GM12875 (cell line): ENCODE measurements at regions not wholly inside any gene's neighbourhood (a gene's known extent, or its start where the extent isn't known, plus 50 kb on each side); places are given as distances from the start of the nearest gene placed in this dataset.

ENCODE experiments used
- H3K4me3 ChIP-seq: one replicate; pipeline ENCODE4 v1.5.1; 2011; ENCODE audit warnings: low read depth, low read length, control low read depth
- TF ChIP-seq, protein P1 (sequence below): IDR thresholded peaks from 2 replicates; pipeline ENCODE4 v1.5.1; 2011; ENCODE audit warnings: low read depth, mild to moderate bottlenecking, control low read depth, inconsistent platforms, low read length, moderate library complexity, borderline replicate concordance; ENCODE audit not compliant: insufficient read depth

DNA sequence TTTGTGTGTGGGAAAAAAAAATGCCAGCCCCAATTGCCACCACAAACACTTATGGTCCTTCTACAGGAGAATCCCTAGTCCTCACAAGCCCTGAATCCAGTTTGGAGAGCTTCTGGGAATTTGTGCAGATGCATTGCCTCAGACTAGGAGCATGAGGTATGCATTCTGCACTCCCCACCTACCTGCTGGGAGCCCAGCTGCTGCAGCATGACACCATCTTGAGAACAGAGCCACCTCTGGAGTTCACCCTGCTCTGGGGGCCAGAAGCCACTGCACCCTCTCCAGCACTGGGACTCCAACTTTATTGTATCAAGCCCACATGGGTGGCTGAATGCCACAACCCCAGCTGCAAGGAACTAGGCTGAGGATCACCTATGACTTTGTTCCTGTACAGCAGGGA lies 568.5 kb upstream of the ID4 start:
- no peak overlapping the region for H3K4me3 ChIP-seq
- TF ChIP-seq, protein P1, sequence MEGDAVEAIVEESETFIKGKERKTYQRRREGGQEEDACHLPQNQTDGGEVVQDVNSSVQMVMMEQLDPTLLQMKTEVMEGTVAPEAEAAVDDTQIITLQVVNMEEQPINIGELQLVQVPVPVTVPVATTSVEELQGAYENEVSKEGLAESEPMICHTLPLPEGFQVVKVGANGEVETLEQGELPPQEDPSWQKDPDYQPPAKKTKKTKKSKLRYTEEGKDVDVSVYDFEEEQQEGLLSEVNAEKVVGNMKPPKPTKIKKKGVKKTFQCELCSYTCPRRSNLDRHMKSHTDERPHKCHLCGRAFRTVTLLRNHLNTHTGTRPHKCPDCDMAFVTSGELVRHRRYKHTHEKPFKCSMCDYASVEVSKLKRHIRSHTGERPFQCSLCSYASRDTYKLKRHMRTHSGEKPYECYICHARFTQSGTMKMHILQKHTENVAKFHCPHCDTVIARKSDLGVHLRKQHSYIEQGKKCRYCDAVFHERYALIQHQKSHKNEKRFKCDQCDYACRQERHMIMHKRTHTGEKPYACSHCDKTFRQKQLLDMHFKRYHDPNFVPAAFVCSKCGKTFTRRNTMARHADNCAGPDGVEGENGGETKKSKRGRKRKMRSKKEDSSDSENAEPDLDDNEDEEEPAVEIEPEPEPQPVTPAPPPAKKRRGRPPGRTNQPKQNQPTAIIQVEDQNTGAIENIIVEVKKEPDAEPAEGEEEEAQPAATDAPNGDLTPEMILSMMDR = no peak

DNA sequence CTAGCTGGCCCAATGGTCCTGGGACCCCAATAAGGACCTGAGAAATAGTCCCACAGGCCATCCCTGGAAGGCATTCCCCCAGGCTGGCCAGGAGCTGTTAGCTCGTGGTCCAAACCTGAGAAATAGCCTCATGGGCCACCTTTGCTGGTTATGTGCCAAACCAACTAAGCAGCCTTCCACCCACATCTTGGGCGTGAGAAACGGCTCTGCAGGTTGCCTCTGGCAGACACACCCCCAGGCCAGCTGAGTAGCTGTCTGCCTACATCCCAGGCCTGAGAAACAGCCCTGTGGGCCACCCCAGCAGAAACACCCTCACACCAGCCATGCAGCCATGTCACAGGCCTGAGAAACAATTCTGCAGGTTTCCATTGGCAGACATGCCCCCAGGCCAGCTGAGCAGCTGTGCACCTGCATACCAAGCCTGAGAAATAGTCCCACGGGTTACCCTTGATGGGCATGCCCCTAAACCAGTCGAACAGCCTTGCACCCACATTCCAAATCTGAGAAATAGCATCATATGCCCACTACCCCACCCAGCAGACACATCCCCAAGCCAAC lies 567.8 kb upstream of the ID4 start:
- TF ChIP-seq, protein P1 = no peak
- H3K4me3 ChIP-seq = no peak overlapping the region

DNA sequence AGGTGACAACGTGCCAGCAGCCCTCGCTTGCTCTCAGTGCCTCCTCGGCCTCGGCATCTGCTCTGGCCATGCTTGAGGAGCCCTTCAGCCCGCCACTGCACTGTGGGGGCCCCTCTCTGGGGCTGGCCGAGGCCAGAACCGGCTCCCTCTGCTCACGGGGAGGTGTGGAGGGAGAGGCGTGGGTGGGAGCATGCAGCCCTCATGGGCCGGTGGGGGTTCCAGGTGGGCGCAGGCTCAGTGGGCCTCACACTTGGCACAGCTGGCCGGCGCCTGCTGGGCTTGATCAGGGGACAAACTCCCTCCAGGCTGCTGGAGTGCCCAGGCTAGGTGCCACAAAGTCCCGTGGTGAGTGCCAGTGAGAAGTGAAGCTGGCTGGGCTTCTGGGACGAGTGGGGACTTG lies 566.6 kb upstream of the ID4 start:
- TF ChIP-seq, protein P1 = no peak
- H3K4me3 ChIP-seq = no peak overlapping the region

DNA sequence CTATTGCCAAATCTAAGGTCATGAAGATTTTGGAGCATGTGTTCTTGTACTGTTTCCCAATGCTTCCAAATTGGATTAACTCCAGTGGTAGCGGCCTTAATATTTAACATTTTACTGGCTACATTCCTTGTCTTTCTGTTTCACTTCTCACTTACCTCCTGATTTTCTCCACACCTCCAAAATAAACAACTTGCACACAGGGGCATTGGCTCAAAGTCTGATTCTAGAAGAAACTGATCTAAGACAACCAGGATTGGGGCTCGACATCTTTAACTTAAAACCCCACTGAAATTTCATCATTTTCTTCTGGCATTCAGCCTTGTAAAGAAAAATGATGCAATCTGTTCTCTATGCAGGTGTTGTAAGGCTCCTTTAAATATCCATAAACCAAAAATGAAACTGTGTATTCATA lies 557.9 kb upstream of the ID4 start:
- TF ChIP-seq, protein P1 = no peak
- H3K4me3 ChIP-seq = no peak overlapping the region

DNA sequence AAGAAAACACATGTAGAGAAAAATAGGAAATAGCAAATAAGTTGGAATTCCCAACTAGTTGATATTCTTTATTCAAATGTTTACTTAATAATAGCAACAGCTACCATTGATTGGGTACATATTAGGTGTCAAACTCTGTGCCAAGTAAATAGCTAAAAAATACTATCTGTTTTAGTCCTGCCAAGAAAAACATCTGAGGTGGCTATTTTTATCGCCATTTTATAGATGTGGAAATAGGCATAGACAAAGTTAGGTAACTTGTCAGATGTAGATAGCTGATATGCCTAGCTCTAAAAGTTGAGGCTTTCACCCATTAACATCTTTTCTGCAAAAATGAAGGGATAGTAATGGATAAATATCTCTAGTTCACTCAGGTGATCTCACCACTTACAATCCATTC lies 549.2 kb upstream of the ID4 start:
- TF ChIP-seq, protein P1 = no peak

DNA sequence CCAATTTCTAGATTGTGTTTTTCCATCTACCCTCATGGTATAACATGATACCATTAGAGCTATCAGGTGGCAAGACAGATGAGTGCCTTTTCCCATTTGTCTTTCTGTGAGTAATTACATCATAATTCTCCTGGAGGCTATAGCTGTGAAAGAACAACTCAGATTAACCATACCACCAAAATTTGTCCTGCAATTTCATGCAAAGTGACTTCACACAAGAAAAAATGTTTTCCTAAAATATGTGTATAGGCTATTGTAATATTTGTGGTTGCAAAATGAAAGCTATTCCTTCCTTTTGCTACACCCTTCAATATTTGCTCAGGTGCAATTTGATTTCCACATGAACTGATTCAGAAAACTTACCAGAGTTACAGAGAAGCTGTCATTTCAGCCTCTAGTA lies 547.7 kb upstream of the ID4 start:
- H3K4me3 ChIP-seq = no peak overlapping the region
- TF ChIP-seq, protein P1 = no peak

More for the DNA sequence above, 549.2 kb upstream of the ID4 start:
- no peak overlapping the region for H3K4me3 ChIP-seq

DNA sequence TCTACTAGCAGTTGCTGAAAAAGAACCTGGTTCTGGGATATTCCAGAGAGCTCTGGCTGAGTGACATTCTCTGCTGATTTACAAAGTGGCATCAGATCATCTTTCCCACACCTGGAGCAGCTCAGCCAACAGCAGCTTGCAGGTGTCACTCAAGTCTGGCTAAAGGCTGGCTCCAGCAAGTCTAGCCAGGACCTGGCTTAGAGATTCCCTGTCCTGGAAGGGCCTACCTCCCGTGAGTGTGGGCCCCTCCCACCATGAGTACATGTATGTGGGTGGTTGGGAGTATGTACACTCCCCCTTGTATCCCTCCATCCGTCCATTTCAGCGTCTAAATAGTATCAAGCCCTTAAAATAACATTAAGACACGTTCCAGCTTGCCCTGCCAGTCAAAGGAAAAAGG lies 539.3 kb upstream of the ID4 start:
- no peak overlapping the region for H3K4me3 ChIP-seq
- TF ChIP-seq, protein P1 = no peak
